ENCODE measurements at regions not wholly inside any gene's neighbourhood (a gene's known extent, or its start where the extent isn't known, plus 50 kb on each side); places are given as distances from the start of the nearest gene placed in this dataset.

DNA sequence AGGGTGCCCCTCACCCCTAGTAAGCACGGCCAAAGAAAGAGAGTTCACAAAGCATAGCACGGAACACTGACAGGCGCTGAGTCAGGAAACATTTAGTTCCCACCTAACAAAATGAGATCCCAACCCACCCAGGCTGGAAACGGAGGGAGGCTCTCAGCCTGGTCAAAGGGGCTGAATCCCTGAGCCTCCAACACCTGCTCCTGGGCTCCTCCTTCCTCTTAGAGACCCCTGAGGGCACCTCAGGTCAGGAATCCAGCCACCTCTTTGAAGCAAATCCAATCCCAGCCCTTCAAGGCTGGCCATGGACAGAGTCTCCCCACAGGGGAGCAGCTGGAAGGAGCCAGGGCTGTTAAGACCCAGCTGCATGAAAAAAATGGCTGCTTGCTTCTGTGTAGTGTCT lies 154.4 kb upstream of the HES1 start:
- TF ChIP-seq, protein P1, sequence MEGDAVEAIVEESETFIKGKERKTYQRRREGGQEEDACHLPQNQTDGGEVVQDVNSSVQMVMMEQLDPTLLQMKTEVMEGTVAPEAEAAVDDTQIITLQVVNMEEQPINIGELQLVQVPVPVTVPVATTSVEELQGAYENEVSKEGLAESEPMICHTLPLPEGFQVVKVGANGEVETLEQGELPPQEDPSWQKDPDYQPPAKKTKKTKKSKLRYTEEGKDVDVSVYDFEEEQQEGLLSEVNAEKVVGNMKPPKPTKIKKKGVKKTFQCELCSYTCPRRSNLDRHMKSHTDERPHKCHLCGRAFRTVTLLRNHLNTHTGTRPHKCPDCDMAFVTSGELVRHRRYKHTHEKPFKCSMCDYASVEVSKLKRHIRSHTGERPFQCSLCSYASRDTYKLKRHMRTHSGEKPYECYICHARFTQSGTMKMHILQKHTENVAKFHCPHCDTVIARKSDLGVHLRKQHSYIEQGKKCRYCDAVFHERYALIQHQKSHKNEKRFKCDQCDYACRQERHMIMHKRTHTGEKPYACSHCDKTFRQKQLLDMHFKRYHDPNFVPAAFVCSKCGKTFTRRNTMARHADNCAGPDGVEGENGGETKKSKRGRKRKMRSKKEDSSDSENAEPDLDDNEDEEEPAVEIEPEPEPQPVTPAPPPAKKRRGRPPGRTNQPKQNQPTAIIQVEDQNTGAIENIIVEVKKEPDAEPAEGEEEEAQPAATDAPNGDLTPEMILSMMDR (conservative IDR thresholded peaks at IDR 0.05 in 1 of 2, IDR thresholded peaks at IDR 0.05 in 1 of 2; ENCODE audit: extremely low read depth in 1 of 2, insufficient read depth in 1 of 2, low read depth in 1 of 2, low read length in 2 of 2) = no peak
- no peak for TF ChIP-seq EZH2 (IDR thresholded peaks at IDR 0.05; ENCODE audit: borderline replicate concordance, low read length)
